ENCODE measurements at regions not wholly inside any gene's neighbourhood (a gene's known extent, or its start where the extent isn't known, plus 50 kb on each side); places are given as distances from the start of the nearest gene placed in this dataset.
A peak's percentile ranks its signal among the peaks of the same experiment; 100 is the strongest.

GRCh38 chr4:11512871-11513270 lies 84.2 kb upstream of the HS3ST1 start:
- FAIRE-seq (peak; percentile 74), DNase-seq (ENCODE audit: low read depth, low spot score) (no peak)
- no peaks in the 10 kb centered on the region for H3K9me1 ChIP-seq (ENCODE audit: control insufficient read depth, extremely low read depth, insufficient read depth, low read length)
- H4K20me1 ChIP-seq (ENCODE audit: control insufficient read depth, extremely low read depth, insufficient read depth, low read length) = no peaks in the 10 kb centered on the region
- TF ChIP-seq CTCF (optimal IDR thresholded peaks at IDR 0.05 in 1 of 3, IDR thresholded peaks at IDR 0.05 in 1 of 3, conservative IDR thresholded peaks at IDR 0.05 in 1 of 3; ENCODE audit: extremely low read depth in 1 of 3, insufficient read depth in 2 of 3, low read length in 3 of 3) (no peak), EZH2 (IDR thresholded peaks at IDR 0.05; ENCODE audit: low read length) (no peak)
- no peak overlapping the region for H3K4me3 ChIP-seq (ENCODE audit: control insufficient read depth in 2 of 3, extremely low read depth in 1 of 3, insufficient read depth in 2 of 3, low read depth in 1 of 3, low read length in 3 of 3)
- H3K27ac ChIP-seq (ENCODE audit: control insufficient read depth, insufficient read depth, low read length) = no peak overlapping the region
- H3K79me2 ChIP-seq (ENCODE audit: control insufficient read depth, insufficient read depth, low read length) = no peaks in the 10 kb centered on the region
- peak overlapping the region; percentile 63 for H2AFZ ChIP-seq (ENCODE audit: control insufficient read depth, low read length)
- H3K27me3 ChIP-seq (ENCODE audit: control insufficient read depth, extremely low read depth, insufficient read depth, low read length) = no peaks in the 10 kb centered on the region
- no peaks in the 10 kb centered on the region for H3K36me3 ChIP-seq (ENCODE audit: control insufficient read depth in 2 of 2, extremely low read depth in 1 of 2, insufficient read depth in 2 of 2, low read length in 2 of 2)
- no peak overlapping the region for H3K9ac ChIP-seq (ENCODE audit: control insufficient read depth, extremely low read depth, insufficient read depth, low read length)
- H3K9me3 ChIP-seq (ENCODE audit: control insufficient read depth, low read depth, low read length) = no peaks in the 10 kb centered on the region
- H3K4me2 ChIP-seq (ENCODE audit: control insufficient read depth, extremely low read depth, insufficient read depth, low read depth, low read length) = no peak overlapping the region
- dilution Hi-C loops (cut with MboI; ENCODE audit: extremely low pct_ligation_motif_present, low sequenced_read_pairs) = no loop called here
- H3K4me1 ChIP-seq (ENCODE audit: control insufficient read depth, extremely low read depth, insufficient read depth, low read length) = peaks cover 21% of the 10 kb centered on the region

GRCh38 chr4:11511321-11511720 lies 82.6 kb upstream of the HS3ST1 start:
- dilution Hi-C loops (cut with MboI; ENCODE audit: extremely low pct_ligation_motif_present, low sequenced_read_pairs) = no loop called here
- Histone ChIP-seq H3K4me2 (ENCODE audit: control insufficient read depth, extremely low read depth, insufficient read depth, low read depth, low read length) (no peak overlapping the region), H3K36me3 (ENCODE audit: control insufficient read depth in 2 of 2, extremely low read depth in 1 of 2, insufficient read depth in 2 of 2, low read length in 2 of 2) (no peaks in the 10 kb centered on the region), H3K4me3 (ENCODE audit: control insufficient read depth in 2 of 3, extremely low read depth in 1 of 3, insufficient read depth in 2 of 3, low read depth in 1 of 3, low read length in 3 of 3) (no peak overlapping the region), H3K27ac (ENCODE audit: control insufficient read depth, insufficient read depth, low read length) (no peak overlapping the region), H3K9me1 (ENCODE audit: control insufficient read depth, extremely low read depth, insufficient read depth, low read length) (no peaks in the 10 kb centered on the region), H3K27me3 (ENCODE audit: control insufficient read depth, extremely low read depth, insufficient read depth, low read length) (no peaks in the 10 kb centered on the region), H2AFZ (ENCODE audit: control insufficient read depth, low read length) (no peak overlapping the region), H3K9ac (ENCODE audit: control insufficient read depth, extremely low read depth, insufficient read depth, low read length) (no peak overlapping the region), H3K79me2 (ENCODE audit: control insufficient read depth, insufficient read depth, low read length) (no peaks in the 10 kb centered on the region), H3K4me1 (ENCODE audit: control insufficient read depth, extremely low read depth, insufficient read depth, low read length) (peaks cover 23% of the 10 kb centered on the region), H4K20me1 (ENCODE audit: control insufficient read depth, extremely low read depth, insufficient read depth, low read length) (no peaks in the 10 kb centered on the region), H3K9me3 (ENCODE audit: control insufficient read depth, low read depth, low read length) (no peaks in the 10 kb centered on the region)
- TF ChIP-seq EZH2 (IDR thresholded peaks at IDR 0.05; ENCODE audit: low read length) (no peak), CTCF (optimal IDR thresholded peaks at IDR 0.05 in 1 of 3, IDR thresholded peaks at IDR 0.05 in 1 of 3, conservative IDR thresholded peaks at IDR 0.05 in 1 of 3; ENCODE audit: extremely low read depth in 1 of 3, insufficient read depth in 2 of 3, low read length in 3 of 3) (no peak)
- DNase-seq (ENCODE audit: low read depth, low spot score) (no peak), FAIRE-seq (no peak)

All from keratinocyte (primary cell).